ENCODE measurements at regions not wholly inside any gene's neighbourhood (a gene's known extent, or its start where the extent isn't known, plus 50 kb on each side); places are given as distances from the start of the nearest gene placed in this dataset.

DNA sequence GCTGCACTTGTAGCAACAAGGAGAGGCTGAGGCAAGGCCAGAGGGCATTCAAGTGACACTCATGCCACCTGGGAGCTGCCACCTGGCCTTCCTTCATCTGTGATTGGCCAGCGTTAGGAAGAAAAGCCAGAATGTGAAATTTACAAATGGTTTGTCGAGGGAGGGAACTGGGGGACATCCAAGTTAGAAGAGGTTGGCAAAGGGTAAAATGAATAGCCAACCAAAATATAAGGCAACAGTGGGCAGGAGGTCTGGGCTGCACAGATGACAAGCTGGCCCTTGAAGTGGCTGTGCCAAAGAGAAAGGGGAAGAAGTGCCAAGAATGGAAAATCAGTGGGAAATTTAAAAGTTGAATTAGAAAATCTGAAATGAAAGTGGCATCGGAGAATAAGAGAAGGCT, 221.4 kb downstream of the C11orf91 start:
- H3K9me3 ChIP-seq, result no peaks in the 10 kb centered on the region
- no peaks in the 10 kb centered on the region for H3K27me3 ChIP-seq
- no peak overlapping the region for H3K4me3 ChIP-seq
- peak overlapping the region in 1 of 4 donors; percentile 20 for H3K27ac ChIP-seq
- ATAC-seq (no peak), DNase-seq (no peak)
- TF ChIP-seq, protein P1, sequence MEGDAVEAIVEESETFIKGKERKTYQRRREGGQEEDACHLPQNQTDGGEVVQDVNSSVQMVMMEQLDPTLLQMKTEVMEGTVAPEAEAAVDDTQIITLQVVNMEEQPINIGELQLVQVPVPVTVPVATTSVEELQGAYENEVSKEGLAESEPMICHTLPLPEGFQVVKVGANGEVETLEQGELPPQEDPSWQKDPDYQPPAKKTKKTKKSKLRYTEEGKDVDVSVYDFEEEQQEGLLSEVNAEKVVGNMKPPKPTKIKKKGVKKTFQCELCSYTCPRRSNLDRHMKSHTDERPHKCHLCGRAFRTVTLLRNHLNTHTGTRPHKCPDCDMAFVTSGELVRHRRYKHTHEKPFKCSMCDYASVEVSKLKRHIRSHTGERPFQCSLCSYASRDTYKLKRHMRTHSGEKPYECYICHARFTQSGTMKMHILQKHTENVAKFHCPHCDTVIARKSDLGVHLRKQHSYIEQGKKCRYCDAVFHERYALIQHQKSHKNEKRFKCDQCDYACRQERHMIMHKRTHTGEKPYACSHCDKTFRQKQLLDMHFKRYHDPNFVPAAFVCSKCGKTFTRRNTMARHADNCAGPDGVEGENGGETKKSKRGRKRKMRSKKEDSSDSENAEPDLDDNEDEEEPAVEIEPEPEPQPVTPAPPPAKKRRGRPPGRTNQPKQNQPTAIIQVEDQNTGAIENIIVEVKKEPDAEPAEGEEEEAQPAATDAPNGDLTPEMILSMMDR (IDR thresholded peaks at IDR 0.05), result no peak
- TF ChIP-seq POLR2A (IDR thresholded peaks at IDR 0.05), result no peak
- WGBS, 2 donors, result 73 to 74% methylated on average over 3 of the region's 3 CpGs
- peaks cover 28% of the 10 kb centered on the region for H3K4me1 ChIP-seq
- H3K36me3 ChIP-seq (replicated peaks in 1 of 2; ENCODE audit: insufficient read depth in 1 of 2, low read depth in 2 of 2), result no peaks in the 10 kb centered on the region
- intact Hi-C loops (cut with DNase I), result no loop called here

DNA sequence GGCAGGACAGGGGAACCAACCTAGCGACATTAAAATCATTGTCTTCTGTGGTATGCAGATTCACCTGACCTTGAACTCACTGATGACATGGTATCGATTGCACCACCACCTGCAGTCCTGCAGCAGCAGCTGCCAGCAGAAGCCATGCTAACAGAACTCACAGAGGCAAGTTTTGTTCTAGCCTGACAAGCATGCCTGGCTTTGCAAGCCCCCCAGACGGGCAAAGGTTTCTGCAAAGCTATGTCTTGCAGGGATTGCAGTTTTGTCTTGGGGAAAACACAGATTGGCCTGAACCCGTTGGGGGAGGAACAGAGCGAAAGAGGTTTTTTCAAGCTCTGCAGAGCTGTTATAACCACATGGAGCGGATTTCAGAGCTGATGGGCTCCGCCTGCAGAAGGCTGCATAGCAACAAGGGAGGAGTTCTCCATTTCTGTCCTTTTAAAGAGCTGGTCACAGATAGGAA, 221.0 kb downstream of the HIPK3 start:
- H3K27me3 ChIP-seq, result no peaks in the 10 kb centered on the region
- 20 to 26% methylated on average over 7 of the region's 7 CpGs for WGBS, 2 donors
- H3K4me1 ChIP-seq, result peaks cover 28% of the 10 kb centered on the region
- intact Hi-C loops (cut with DNase I), result no loop called here
- DNase-seq (peak in 1 of 4 donors; percentile 6), ATAC-seq (peak; percentile 41)
- peak overlapping the region in 1 of 4 donors; percentile 20 for H3K27ac ChIP-seq
- H3K36me3 ChIP-seq (replicated peaks in 1 of 2; ENCODE audit: insufficient read depth in 1 of 2, low read depth in 2 of 2), result no peaks in the 10 kb centered on the region
- TF ChIP-seq POLR2A (IDR thresholded peaks at IDR 0.05), result no peak
- TF ChIP-seq, protein P1 (IDR thresholded peaks at IDR 0.05), result no peak
- no peaks in the 10 kb centered on the region for H3K9me3 ChIP-seq
- H3K4me3 ChIP-seq, result no peak overlapping the region

DNA sequence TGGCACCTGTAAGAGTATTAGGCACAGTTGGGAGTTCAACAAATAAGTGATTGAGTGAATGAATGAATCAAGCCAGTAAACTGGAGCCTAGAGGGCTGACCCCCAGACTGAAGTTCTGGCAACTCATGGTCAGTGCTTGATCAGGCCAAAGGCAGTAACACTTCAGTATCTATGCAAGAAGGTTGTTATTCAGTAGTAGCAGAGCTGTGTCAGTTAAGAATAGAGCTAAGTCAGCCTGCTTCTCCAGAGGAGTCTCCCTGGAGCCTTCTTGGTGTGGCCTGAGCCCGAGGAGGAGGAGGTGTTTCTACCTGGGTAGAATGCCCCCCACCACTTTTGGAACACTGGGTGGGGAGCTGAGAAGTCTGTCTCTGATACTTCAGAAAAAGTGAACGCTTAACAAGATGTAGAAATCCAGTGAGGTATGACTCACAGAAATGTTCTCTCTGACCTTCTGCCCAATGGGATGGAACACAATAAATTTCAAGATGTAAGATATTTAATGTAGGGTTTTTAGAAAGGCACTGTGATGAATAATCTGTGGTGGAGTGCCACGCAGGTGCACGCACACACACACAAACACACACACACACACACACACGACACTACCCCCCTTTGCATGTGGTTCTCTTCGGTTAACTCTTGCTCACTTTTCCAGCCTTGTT, 219.9 kb downstream of the HIPK3 start:
- 75 to 83% methylated on average over 6 of the region's 6 CpGs for WGBS, 2 donors
- H3K9me3 ChIP-seq, result no peaks in the 10 kb centered on the region
- intact Hi-C loops (cut with DNase I), result no loop called here
- no peaks in the 10 kb centered on the region for H3K27me3 ChIP-seq
- peaks cover 28% of the 10 kb centered on the region for H3K4me1 ChIP-seq
- no peak for TF ChIP-seq POLR2A (IDR thresholded peaks at IDR 0.05)
- TF ChIP-seq, protein P1 (IDR thresholded peaks at IDR 0.05), result no peak
- no peak for ATAC-seq
- H3K36me3 ChIP-seq (replicated peaks in 1 of 2; ENCODE audit: insufficient read depth in 1 of 2, low read depth in 2 of 2), result no peaks in the 10 kb centered on the region
- no peak overlapping the region for H3K27ac ChIP-seq
- DNase-seq, result no peak
- H3K4me3 ChIP-seq, result no peak overlapping the region

DNA sequence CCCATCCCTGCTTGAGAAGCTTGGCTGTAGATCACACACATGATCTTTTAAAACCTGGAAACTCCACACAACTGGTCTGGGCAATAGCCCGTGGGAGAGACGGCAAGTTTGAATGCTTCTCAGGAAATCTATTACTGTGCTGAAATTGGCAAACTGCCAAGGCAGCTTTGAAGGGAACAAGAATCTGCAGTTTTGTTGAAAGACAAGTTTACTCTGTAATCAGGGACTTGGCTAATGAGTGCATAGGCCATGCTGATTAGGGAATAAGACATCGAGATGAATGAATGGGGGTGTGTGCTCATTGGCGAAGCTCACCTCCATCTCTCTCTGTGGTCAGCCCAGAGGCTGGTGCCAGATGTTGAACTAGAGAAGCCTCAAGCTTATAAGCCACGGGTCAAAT, 218.8 kb downstream of the HIPK3 start:
- Histone ChIP-seq H3K36me3 (replicated peaks in 1 of 2; ENCODE audit: insufficient read depth in 1 of 2, low read depth in 2 of 2) (no peaks in the 10 kb centered on the region), H3K27ac (no peak overlapping the region), H3K9me3 (no peaks in the 10 kb centered on the region), H3K4me1 (peaks cover 28% of the 10 kb centered on the region), H3K27me3 (no peaks in the 10 kb centered on the region), H3K4me3 (no peak overlapping the region)
- DNase-seq, result peak; percentile 27 to 58 (median 49)
- intact Hi-C loops (cut with DNase I), result no loop called here
- ATAC-seq, result peak; percentile 69
- 0 to 5% methylated on average over 5 of the region's 5 CpGs for WGBS, 2 donors
- TF ChIP-seq POLR2A (IDR thresholded peaks at IDR 0.05), result no peak
- TF ChIP-seq, protein P1 (IDR thresholded peaks at IDR 0.05), result no peak

DNA sequence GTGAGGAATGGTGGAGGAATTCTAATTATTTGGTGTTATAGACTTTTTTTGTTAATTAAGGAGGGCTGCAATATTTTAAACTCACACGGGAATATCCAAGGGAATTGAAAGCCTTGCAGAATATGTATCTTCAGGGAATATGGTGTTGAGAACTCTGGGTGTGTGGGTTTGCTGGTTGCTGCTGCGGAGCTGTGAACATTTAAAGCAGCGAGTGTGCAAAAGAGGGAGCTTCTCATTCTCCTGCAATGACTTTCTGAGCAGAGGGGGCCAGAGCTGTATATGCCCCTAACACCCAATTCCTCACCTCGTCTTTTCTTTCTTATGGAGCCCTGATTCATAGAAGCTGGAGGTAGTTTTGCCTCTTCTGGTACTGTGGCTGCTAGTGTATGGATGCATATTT, 217.7 kb downstream of the HIPK3 start:
- H3K4me1 ChIP-seq, result peaks cover 28% of the 10 kb centered on the region
- no peak overlapping the region for H3K27ac ChIP-seq
- intact Hi-C loops (cut with DNase I), result no loop called here
- TF ChIP-seq, protein P1 (IDR thresholded peaks at IDR 0.05), result no peak
- TF ChIP-seq POLR2A (IDR thresholded peaks at IDR 0.05), result no peak
- no peaks in the 10 kb centered on the region for H3K36me3 ChIP-seq (replicated peaks in 1 of 2; ENCODE audit: insufficient read depth in 1 of 2, low read depth in 2 of 2)
- H3K9me3 ChIP-seq, result no peaks in the 10 kb centered on the region
- DNase-seq (no peak), ATAC-seq (no peak)
- H3K27me3 ChIP-seq, result no peaks in the 10 kb centered on the region
- H3K4me3 ChIP-seq, result no peak overlapping the region
- 67 to 68% methylated on average over 4 of the region's 4 CpGs for WGBS, 2 donors

All from body of pancreas (tissue), 4 donors.